B cell (primary cell): ENCODE measurements at regions not wholly inside any gene's neighbourhood (a gene's known extent, or its start where the extent isn't known, plus 50 kb on each side); places are given as distances from the start of the nearest gene placed in this dataset.

Source experiments
- ATAC-seq: fragments of 200-7000 bp; cut with Tn5 transposase; one replicate; pipeline ENCODE4 v1.10.0; 2021; ENCODE audit warnings: low read depth, mild to moderate bottlenecking, moderate number of reproducible peaks, moderate library complexity
- CTCF ChIA-PET: fragments of 350-600 bp; sonication (Branson Sonifier 250); formaldehyde crosslinking; loops from one replicate; lab custom pipeline; 2021; ENCODE audit warnings: antibody characterized with exemption, inconsistent platforms; lab: Charles Lee
- POLR2A ChIA-PET: fragments of 350-600 bp; sonication (Branson Sonifier 250); formaldehyde crosslinking; loops from one replicate; lab custom pipeline; 2021; ENCODE audit warnings: antibody characterized with exemption; lab: Charles Lee
- DNase-seq: peaks from one replicate; pipeline ENCODE4 v3.0.0; 2013
- H2AFZ ChIP-seq: 2 replicates; pipeline ENCODE4 v1.6.1; 2012; ENCODE audit warnings: mild to moderate bottlenecking, low read depth, low read length; ENCODE audit not compliant: insufficient read depth, poor library complexity, severe bottlenecking
- H3K27ac ChIP-seq, 2 donors: 1 replicate in 1 of 2; 2 replicates in 1 of 2; pipeline ENCODE4 v1.5.1; 2012 to 2013; ENCODE audit warnings: low read length in 2 of 2, mild to moderate bottlenecking in 2 of 2, moderate library complexity in 1 of 2
- H3K27me3 ChIP-seq, 4 experiments: fragments of 200-600 bp in 1 of 4; sonication (generic) in 1 of 4; replicated peaks in 1 of 4; 1 replicate in 2 of 4; 2 replicates in 2 of 4; pipeline versions ENCODE4 v1.6.1 to v1.7.0; 2013 to 2016; ENCODE audit warnings: low read length in 3 of 4, mild to moderate bottlenecking in 2 of 4, mixed read lengths in 1 of 4, moderate library complexity in 1 of 4; ENCODE audit not compliant: insufficient read depth in 4 of 4, control insufficient read depth in 3 of 4; ENCODE audit errors: control extremely low read depth in 1 of 4
- H3K36me3 ChIP-seq, 2 experiments: replicated peaks in 1 of 2; 1 replicate in 1 of 2; 2 replicates in 1 of 2; pipeline versions ENCODE4 v1.6.1 to v1.7.1; 2013; ENCODE audit warnings: low read length in 1 of 2; ENCODE audit not compliant: insufficient read depth in 2 of 2, control insufficient read depth in 1 of 2; ENCODE audit errors: control extremely low read depth in 1 of 2, extremely low read depth in 1 of 2
- H3K4me1 ChIP-seq, 2 donors: fragments of 200-600 bp in 1 of 2; sonication (generic) in 1 of 2; 1 replicate in 1 of 2; 2 replicates in 1 of 2; pipeline versions ENCODE4 v1.5.1 to v1.6.1; 2013 to 2017; ENCODE audit warnings: low read length in 2 of 2; ENCODE audit not compliant: control insufficient read depth in 2 of 2, insufficient read depth in 2 of 2
- H3K4me2 ChIP-seq: replicated peaks from 2 replicates; pipeline ENCODE3; 2012; ENCODE audit warnings: mild to moderate bottlenecking, low read depth, low read length; ENCODE audit not compliant: poor library complexity, severe bottlenecking
- H3K4me3 ChIP-seq, 5 experiments: fragments of 200-600 bp in 1 of 5; sonication (generic) in 1 of 5; 1 replicate in 3 of 5; 2 replicates in 2 of 5; pipeline versions ENCODE4 v1.5.1 to v1.7.0; 2011 to 2016; ENCODE audit warnings: low read length in 4 of 5, mild to moderate bottlenecking in 4 of 5, low read depth in 2 of 5, control low read depth in 1 of 5, moderate library complexity in 1 of 5; ENCODE audit not compliant: insufficient read depth in 1 of 5; ENCODE audit errors: control extremely low read depth in 1 of 5, extremely low read depth in 1 of 5
- H3K79me2 ChIP-seq: fragments of 200-600 bp; sonication (generic); one replicate; pipeline ENCODE4 v1.6.0; 2016; ENCODE audit warnings: low read length; ENCODE audit not compliant: control insufficient read depth, insufficient read depth
- H3K9ac ChIP-seq: fragments of 200-600 bp; sonication (generic); 2 replicates; pipeline ENCODE4 v1.6.1; 2017; ENCODE audit warnings: mild to moderate bottlenecking, low read length, moderate library complexity
- H3K9me3 ChIP-seq, 3 donors: one replicate each; pipeline versions ENCODE4 v1.6.1 to v1.7.1; 2013; ENCODE audit warnings: low read length in 2 of 3; ENCODE audit not compliant: control insufficient read depth in 2 of 3, insufficient read depth in 1 of 3; ENCODE audit errors: control extremely low read depth in 1 of 3
- H4K20me1 ChIP-seq: 2 replicates; pipeline ENCODE4 v1.6.0; 2012; ENCODE audit warnings: mild to moderate bottlenecking, low read length; ENCODE audit not compliant: insufficient read depth, control insufficient read depth, poor library complexity, severe bottlenecking
- H3K27ac Mint-ChIP-seq: one replicate; pipeline ENCODE4 v1.8.0; 2021; ENCODE audit warnings: mixed read lengths
- H3K27me3 Mint-ChIP-seq: one replicate; pipeline ENCODE4 v1.8.0; 2021; ENCODE audit warnings: mixed read lengths
- H3K4me1 Mint-ChIP-seq: one replicate; pipeline ENCODE4 v1.8.0; 2021; ENCODE audit warnings: mixed read lengths
- H3K4me3 Mint-ChIP-seq: one replicate; pipeline ENCODE4 v1.8.0; 2021; ENCODE audit warnings: mixed read lengths
- H3K9me3 Mint-ChIP-seq: one replicate; pipeline ENCODE4 v1.8.0; 2022; ENCODE audit warnings: mixed read lengths; ENCODE audit not compliant: insufficient read depth
- CTCF ChIP-seq: fragments of 200-600 bp; IDR thresholded peaks from one replicate; pipeline ENCODE4 v1.8.0; 2022; ENCODE audit warnings: antibody characterized with exemption, mild to moderate bottlenecking
- EZH2 ChIP-seq: IDR thresholded peaks from 2 replicates; pipeline ENCODE4 v1.6.1; 2012; ENCODE audit warnings: borderline replicate concordance, low read depth, mild to moderate bottlenecking, moderate library complexity, low read length; ENCODE audit not compliant: insufficient read depth, poor library complexity, severe bottlenecking
- WGBS: methylation state at CpG from one replicate; pipeline ENCODE4 v1.1.5; 2013; ENCODE audit warnings: missing lambda C conversion rate; ENCODE audit not compliant: insufficient coverage; 5-methylcytosine and 5-hydroxymethylcytosine counted together
- intact Hi-C: fragments of 100-400 bp; cut with micrococcal nuclease; formaldehyde crosslinking; loops from one replicate; pipeline ENCODE4 v1.10.0; 2022

- Histone ChIP-seq H3K79me2 (no peaks in the 10 kb centered on the region), H3K27ac (no peak overlapping the region), H3K36me3 (no peaks in the 10 kb centered on the region), H3K4me2 (peak overlapping the region; percentile 45), H2AFZ (no peak overlapping the region), H3K9ac (no peak overlapping the region), H3K27me3 (no peaks in the 10 kb centered on the region), H3K4me1 (peaks cover 0 to 32% of the 10 kb centered on the region in 2 donors), H3K4me3 (no peak overlapping the region), H4K20me1 (no peaks in the 10 kb centered on the region), H3K9me3 (peaks cover 0 to 3% (median 1%) of the 10 kb centered on the region in 3 donors)
- Mint-ChIP-seq H3K4me3 (peak overlapping the region; percentile 60), H3K9me3 (peaks cover 1% of the 10 kb centered on the region), H3K27me3 (no peaks in the 10 kb centered on the region), H3K4me1 (peaks cover 40% of the 10 kb centered on the region), H3K27ac (peak overlapping the region; percentile 23)
- TF ChIP-seq CTCF (no peak), EZH2 (no peak)
- intact Hi-C loops = no loop called here
- no peak for ATAC-seq
- CTCF ChIA-PET = no interaction called here
- WGBS = 100% methylated on average over 1 of the region's 5 CpGs
- no peak for DNase-seq
- POLR2A ChIA-PET = no interaction called here
Measured at GRCh38 chr17:72423286-72423589, 302.4 kb downstream of the SOX9 start.

DNA sequence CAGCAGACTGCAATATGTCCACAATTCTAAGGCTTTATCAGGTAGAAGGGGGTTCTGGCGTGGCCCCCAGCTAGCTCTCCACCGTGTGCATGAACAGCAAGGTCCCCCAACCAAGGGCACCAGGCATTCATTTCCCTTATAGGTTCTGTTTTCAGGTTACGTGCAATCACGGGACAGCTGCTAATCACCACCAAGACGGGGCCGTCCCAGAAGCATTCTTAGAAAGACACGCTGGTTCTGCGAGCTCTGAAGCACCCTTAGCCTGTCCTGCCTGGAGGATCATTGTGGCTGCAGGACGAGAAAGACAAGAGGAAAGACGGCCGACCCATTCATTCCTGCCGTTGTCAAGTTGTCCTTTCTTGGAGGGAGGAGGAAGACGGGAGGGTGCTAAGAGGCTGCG lies 302.9 kb downstream of the SOX9 start:
- Mint-ChIP-seq H3K4me3 (no peak overlapping the region), H3K4me1 (peaks cover 40% of the 10 kb centered on the region), H3K27me3 (no peaks in the 10 kb centered on the region), H3K27ac (no peak overlapping the region), H3K9me3 (no peaks in the 10 kb centered on the region)
- ATAC-seq (no peak), DNase-seq (no peak)
- TF ChIP-seq EZH2 (no peak), CTCF (no peak)
- H2AFZ ChIP-seq = no peak overlapping the region
- H3K79me2 ChIP-seq = no peaks in the 10 kb centered on the region
- H3K27me3 ChIP-seq = no peaks in the 10 kb centered on the region
- H3K4me2 ChIP-seq = no peak overlapping the region
- POLR2A ChIA-PET = no interaction called here
- H3K9ac ChIP-seq = no peak overlapping the region
- intact Hi-C loops = no loop called here
- H3K9me3 ChIP-seq = peaks cover 0 to under 1% (median 0%) of the 10 kb centered on the region in 3 donors
- peaks cover 0 to 32% of the 10 kb centered on the region in 2 donors for H3K4me1 ChIP-seq
- WGBS = 57% methylated on average over 14 of the region's 14 CpGs
- no peak overlapping the region for H3K4me3 ChIP-seq
- CTCF ChIA-PET = no interaction called here
- no peak overlapping the region for H3K27ac ChIP-seq
- H3K36me3 ChIP-seq = no peaks in the 10 kb centered on the region
- no peaks in the 10 kb centered on the region for H4K20me1 ChIP-seq
